ENCODE measurements at regions not wholly inside any gene's neighbourhood (a gene's known extent, or its start where the extent isn't known, plus 50 kb on each side); places are given as distances from the start of the nearest gene placed in this dataset.

DNA sequence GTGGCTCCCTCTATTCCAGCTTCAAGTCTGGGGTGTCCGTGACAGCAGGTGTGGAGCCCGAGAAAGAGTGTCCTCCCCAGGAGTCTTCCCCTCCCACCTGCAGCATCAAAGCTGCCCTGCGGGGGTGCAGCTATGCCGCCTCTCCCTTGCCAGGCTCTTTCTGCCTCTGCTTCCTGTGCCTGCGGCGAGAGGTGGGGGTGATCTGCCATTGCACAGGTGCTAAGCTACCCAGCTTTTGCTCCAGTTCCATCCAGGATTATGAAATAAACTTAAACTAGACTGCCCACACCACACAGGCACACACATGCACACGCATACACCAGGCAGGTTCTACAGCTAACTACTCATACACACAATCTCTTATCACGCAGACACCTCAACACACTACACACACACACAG is 104.7 kb upstream of the CLDN10 start:
- intact Hi-C loops (cut with micrococcal nuclease), result no loop called here

DNA sequence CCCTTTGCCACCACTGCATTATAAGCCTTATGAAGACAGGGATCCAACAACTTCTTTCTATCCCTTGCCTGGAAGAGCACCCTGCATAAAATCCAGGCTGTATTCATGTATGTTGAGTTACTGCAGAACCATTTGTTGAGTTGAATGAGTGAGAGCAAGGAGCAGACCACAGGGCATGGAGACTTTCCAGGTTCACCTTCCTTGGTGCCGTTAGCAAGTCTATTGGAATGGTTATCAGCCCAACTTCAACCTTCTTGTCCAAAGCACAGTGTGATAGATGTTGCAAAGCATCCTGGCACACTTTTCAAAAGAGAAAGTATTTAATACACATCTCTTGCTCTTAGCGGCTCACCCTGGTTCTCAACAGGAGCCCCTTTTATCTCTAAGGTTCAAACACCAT is 100.9 kb upstream of the CLDN10 start:
- intact Hi-C loops (cut with micrococcal nuclease), result no loop called here

DNA sequence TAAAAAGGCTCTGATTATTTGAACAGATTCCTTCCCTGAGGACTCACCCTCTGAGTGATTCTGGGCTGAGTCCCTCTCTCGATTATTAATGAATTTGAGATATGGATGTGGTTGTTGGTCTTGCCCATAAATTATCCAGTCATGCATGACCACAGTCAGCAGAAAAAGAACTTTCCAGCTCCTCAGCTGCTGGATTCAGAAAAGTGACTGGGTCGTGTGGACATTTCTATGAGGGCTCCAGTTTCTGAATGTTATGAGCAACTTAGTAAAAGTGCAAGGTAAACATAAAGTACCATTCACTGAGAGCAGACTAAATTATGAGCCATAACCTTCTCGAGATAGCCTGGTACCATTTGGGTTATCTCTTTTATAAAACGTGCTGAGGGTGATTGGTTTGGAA is 100.1 kb upstream of the CLDN10 start:
- intact Hi-C loops (cut with micrococcal nuclease), result no loop called here

GRCh38 chr13:95455782-95456181 is 96.7 kb upstream of the CLDN10 start:
- intact Hi-C loops (cut with micrococcal nuclease), result loop anchor here (1.0 kb wide), 1 partner anchor 23 kb away; no protein-coding TSS in a partner anchor

DNA sequence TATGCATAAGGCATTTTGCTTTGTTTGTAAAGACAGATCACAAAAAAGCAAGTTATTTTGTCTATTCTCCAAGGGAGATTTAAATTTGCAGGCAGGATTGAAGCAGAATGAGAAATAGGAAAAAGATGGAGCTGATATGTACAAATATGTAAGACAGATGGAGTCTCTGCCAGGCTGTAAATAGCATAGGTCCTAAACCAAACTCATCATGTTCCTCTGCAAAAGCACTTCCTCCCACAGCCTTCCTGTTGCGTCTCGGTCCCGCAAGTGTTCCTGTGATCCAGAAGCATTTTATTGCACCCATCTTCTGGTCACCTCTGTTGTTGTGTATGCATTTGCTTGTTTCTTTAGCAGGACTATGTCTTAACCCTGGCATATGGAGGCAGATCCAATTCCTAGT is 95.7 kb upstream of the CLDN10 start:
- intact Hi-C loops (cut with micrococcal nuclease), result loop anchor here (1.0 kb wide), 1 partner anchor 21 kb away; no protein-coding TSS in a partner anchor

GRCh38 chr13:95457294-95457693 is 95.2 kb upstream of the CLDN10 start:
- intact Hi-C loops (cut with micrococcal nuclease), result no loop called here

DNA sequence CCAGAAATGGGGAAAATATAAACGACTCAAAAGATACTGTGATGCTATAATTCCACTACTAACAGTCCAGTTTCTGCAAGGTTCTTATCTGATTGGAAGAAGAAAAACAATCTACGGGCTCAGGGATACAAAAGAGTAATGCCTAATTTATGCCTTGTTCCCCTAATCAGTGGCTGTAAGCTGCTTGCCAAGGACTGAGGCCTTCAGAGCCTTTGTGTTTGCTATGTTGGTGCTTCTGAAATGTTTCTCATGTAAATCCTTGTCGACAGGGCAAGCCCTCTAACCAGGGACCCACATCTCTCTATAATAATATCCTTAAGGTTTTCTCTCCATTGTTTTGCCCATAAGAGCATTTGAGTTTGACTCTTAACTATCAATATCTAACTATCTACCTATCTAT is 89.7 kb upstream of the CLDN10 start:
- intact Hi-C loops (cut with micrococcal nuclease), result no loop called here

DNA sequence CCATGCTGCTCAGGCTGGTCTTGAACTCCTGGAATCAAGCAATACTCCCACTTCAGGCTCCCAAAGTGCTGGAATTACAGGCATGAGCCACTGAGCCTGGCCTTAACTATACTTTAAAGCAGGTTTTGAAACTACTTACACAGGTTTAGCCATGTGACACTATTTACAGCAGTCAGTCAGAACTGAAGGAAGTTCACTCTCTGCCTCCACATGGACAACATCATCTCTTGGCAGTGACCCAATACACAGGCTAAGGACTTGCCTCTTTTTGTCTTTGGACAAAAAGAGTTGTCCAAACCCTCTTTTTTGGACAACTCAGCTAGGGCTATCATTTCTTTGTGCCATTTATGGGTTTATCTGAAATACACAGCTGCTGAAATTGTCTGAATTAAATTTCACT is 89.0 kb upstream of the CLDN10 start:
- intact Hi-C loops (cut with micrococcal nuclease), result no loop called here

- intact Hi-C loops (cut with micrococcal nuclease), result no loop called here
Measured at GRCh38 chr13:95470574-95471366, 81.8 kb upstream of the CLDN10 start.

GRCh38 chr13:95471960-95472359 is 80.6 kb upstream of the CLDN10 start:
- intact Hi-C loops (cut with micrococcal nuclease), result no loop called here

GRCh38 chr13:95474992-95475391 is 77.5 kb upstream of the CLDN10 start:
- intact Hi-C loops (cut with micrococcal nuclease), result loop anchor here (5.0 kb wide), 1 partner anchor 357 kb away; no protein-coding TSS in a partner anchor

GRCh38 chr13:95477187-95477586 is 75.3 kb upstream of the CLDN10 start:
- intact Hi-C loops (cut with micrococcal nuclease), result loop anchor here (5.0 kb wide), 1 partner anchor 355 kb away; no protein-coding TSS in a partner anchor

GRCh38 chr13:95479731-95480130 is 72.8 kb upstream of the CLDN10 start:
- intact Hi-C loops (cut with micrococcal nuclease), result loop anchor here (5.0 kb wide), 1 partner anchor 353 kb away; no protein-coding TSS in a partner anchor

- intact Hi-C loops (cut with micrococcal nuclease), result no loop called here
Measured at GRCh38 chr13:95480131-95480545, 72.4 kb upstream of the CLDN10 start.

- intact Hi-C loops (cut with micrococcal nuclease), result no loop called here
Measured at GRCh38 chr13:95480791-95481780, 71.4 kb upstream of the CLDN10 start.

DNA sequence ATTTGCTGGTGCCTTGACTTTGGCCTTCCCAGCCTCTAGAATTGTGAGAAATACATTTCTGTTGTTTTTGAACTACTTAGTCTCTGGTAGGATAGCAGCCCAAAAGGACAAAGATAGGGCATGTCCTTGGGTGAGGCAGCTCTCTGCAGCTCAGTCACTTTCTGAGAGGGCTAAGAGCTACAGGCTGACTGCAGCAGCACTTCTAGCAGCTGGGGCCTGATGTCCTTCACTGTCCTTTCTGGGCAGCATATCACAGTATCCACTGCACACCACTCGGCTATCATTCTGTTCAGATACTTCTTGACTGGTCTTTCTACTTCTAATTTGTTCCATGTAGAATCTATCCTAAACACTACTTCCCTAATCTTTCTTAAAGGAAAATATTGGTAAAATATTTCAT is 68.5 kb upstream of the CLDN10 start:
- intact Hi-C loops (cut with micrococcal nuclease), result no loop called here

- intact Hi-C loops (cut with micrococcal nuclease), result no loop called here
Measured at GRCh38 chr13:95485045-95485517, 67.4 kb upstream of the CLDN10 start.

GRCh38 chr13:95485518-95486144 is 66.9 kb upstream of the CLDN10 start:
- intact Hi-C loops (cut with micrococcal nuclease), result no loop called here

DNA sequence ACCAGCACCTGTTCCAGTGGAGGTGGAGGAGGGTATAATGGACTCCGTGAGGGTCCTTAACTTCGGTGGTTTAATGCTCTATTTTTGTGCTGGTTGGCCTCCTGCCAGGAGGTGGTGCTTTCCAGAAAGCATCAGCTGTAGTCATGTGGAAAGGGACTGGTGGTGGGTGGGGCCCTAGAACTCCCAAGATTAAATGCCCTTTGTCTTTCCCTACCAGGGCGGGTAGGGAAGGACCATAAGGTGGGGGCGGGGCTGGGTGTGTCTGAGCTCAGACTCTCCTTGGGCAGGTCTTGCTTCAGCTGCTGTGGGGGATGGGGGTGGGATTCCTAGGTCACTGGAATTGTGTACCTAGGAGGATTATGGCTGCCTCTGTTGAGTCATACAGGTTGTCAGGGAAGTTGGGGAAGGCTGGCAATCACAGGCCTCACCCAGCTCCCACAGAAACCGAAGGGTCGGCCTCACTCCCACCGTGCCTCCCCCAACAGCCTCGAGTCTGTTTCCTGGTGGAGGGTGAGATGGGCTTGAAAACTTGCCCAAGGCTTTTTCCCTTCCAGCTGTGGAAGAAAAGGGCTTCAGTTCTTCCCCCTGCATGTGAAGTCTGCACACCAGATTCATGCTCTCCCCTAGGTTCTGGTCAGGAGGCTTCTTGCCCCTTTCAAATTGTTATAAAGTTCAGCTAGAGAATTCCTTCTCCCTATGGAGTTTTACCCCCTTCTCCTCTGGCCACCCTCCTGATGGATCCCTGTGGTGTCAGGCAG is 60.3 kb upstream of the CLDN10 start:
- intact Hi-C loops (cut with micrococcal nuclease), result no loop called here

GRCh38 chr13:95494082-95494681 is 58.3 kb upstream of the CLDN10 start:
- intact Hi-C loops (cut with micrococcal nuclease), result loop anchor here (1.0 to 2.0 kb wide), 4 partner anchors 21 to 340 kb away; no protein-coding TSS in a partner anchor
